HG02642 (cell line): ENCODE measurements at regions not wholly inside any gene's neighbourhood (a gene's known extent, or its start where the extent isn't known, plus 50 kb on each side); places are given as distances from the start of the nearest gene placed in this dataset.
"Not testable (repeated sequence)": the region's sequence is repeated elsewhere in the genome, so short reads cannot be mapped to it uniquely, and the experiment has no call there.

Experiments used
- ATAC-seq: cut with Tn5 transposase; IDR thresholded peaks from one replicate; pipeline ENCODE4 v1.9.1; 2021; ENCODE audit warnings: mild to moderate bottlenecking; ENCODE audit not compliant: unreplicated experiment, poor library complexity

GRCh38 chr18:41899535-41899934 is 55.5 kb upstream of the PIK3C3 start:
- no peak for ATAC-seq

GRCh38 chr18:41893432-41893831 is 61.6 kb upstream of the PIK3C3 start:
- no peak for ATAC-seq

GRCh38 chr18:41887100-41887499 is 67.9 kb upstream of the PIK3C3 start:
- no peak for ATAC-seq

- ATAC-seq: no peak
Measured at GRCh38 chr18:41886126-41886807, 68.8 kb upstream of the PIK3C3 start.

- no peak for ATAC-seq
Measured at GRCh38 chr18:41881285-41881684, 73.7 kb upstream of the PIK3C3 start.

- no peak for ATAC-seq
Measured at GRCh38 chr18:41879256-41879655, 75.8 kb upstream of the PIK3C3 start.

- ATAC-seq: no peak
Measured at GRCh38 chr18:41875094-41875780, 79.8 kb upstream of the PIK3C3 start.

GRCh38 chr18:41873730-41874129 is 81.3 kb upstream of the PIK3C3 start:
- ATAC-seq: no peak

GRCh38 chr18:41872206-41872605 is 82.8 kb upstream of the PIK3C3 start:
- ATAC-seq: no peak

GRCh38 chr18:41871229-41872000 is 83.6 kb upstream of the PIK3C3 start:
- ATAC-seq: no peak

- ATAC-seq: no peak
Measured at GRCh38 chr18:41870817-41871216, 84.2 kb upstream of the PIK3C3 start.

GRCh38 chr18:41870191-41870590 is 84.8 kb upstream of the PIK3C3 start:
- no peak for ATAC-seq

- ATAC-seq: not testable (repeated sequence)
Measured at GRCh38 chr18:41865796-41866195, 89.2 kb upstream of the PIK3C3 start.

- no peak for ATAC-seq
Measured at GRCh38 chr18:41864216-41864615, 90.8 kb upstream of the PIK3C3 start.

- no peak for ATAC-seq
Measured at GRCh38 chr18:41862921-41863320, 92.1 kb upstream of the PIK3C3 start.

GRCh38 chr18:41860987-41861386 is 94.0 kb upstream of the PIK3C3 start:
- ATAC-seq: no peak

GRCh38 chr18:41858761-41859555 is 96.1 kb upstream of the PIK3C3 start:
- ATAC-seq: no peak

GRCh38 chr18:41853280-41853679 is 101.8 kb upstream of the PIK3C3 start:
- ATAC-seq: no peak

- no peak for ATAC-seq
Measured at GRCh38 chr18:41850781-41851180, 104.3 kb upstream of the PIK3C3 start.

GRCh38 chr18:41849632-41850031 is 105.4 kb upstream of the PIK3C3 start:
- ATAC-seq: no peak

- no peak for ATAC-seq
Measured at GRCh38 chr18:41845563-41845962, 109.5 kb upstream of the PIK3C3 start.
